Activated CD8-positive, alpha-beta T cell treated with anti-CD3 and anti-CD28 coated beads for 36 hours (primary cell): ENCODE measurements at regions not wholly inside any gene's neighbourhood (a gene's known extent, or its start where the extent isn't known, plus 50 kb on each side); places are given as distances from the start of the nearest gene placed in this dataset.
"Not testable (repeated sequence)": the region's sequence is repeated elsewhere in the genome, so short reads cannot be mapped to it uniquely, and the experiment has no call there.

Experiments used
- ATAC-seq: fragments of 200-7000 bp; cut with Tn5 transposase; one replicate; pipeline ENCODE4 v1.10.0; 2021; ENCODE audit warnings: mild to moderate bottlenecking, moderate library complexity
- CTCF ChIA-PET: fragments of 350-600 bp; sonication (Branson Sonifier 250); formaldehyde crosslinking; loops from one replicate; lab custom pipeline; 2021; ENCODE audit warnings: antibody characterized with exemption; lab: Charles Lee
- POLR2A ChIA-PET: fragments of 350-600 bp; sonication (Branson Sonifier 250); formaldehyde crosslinking; loops from one replicate; lab custom pipeline; 2021; ENCODE audit warnings: antibody characterized with exemption; lab: Charles Lee
- DNase-seq: peaks from one replicate; pipeline ENCODE4 v3.0.0-alpha.2; 2020
- H3K27ac Mint-ChIP-seq: one replicate; pipeline ENCODE4 v1.8.0; 2021; ENCODE audit warnings: mild to moderate bottlenecking, mixed read lengths
- H3K27me3 Mint-ChIP-seq: one replicate; pipeline ENCODE4 v1.8.0; 2021; ENCODE audit warnings: mixed read lengths
- H3K36me3 Mint-ChIP-seq: one replicate; pipeline ENCODE4 v1.8.0; 2021; ENCODE audit warnings: low read depth, mixed read lengths
- H3K4me1 Mint-ChIP-seq: one replicate; pipeline ENCODE4 v1.8.0; 2021; ENCODE audit warnings: low read depth, mixed read lengths
- H3K4me3 Mint-ChIP-seq: one replicate; pipeline ENCODE4 v1.8.0; 2021; ENCODE audit warnings: mild to moderate bottlenecking, moderate library complexity, mixed read lengths
- H3K9me3 Mint-ChIP-seq: one replicate; pipeline ENCODE4 v1.8.0; 2021; ENCODE audit warnings: mixed read lengths
- CTCF ChIP-seq: fragments of 200-600 bp; IDR thresholded peaks from one replicate; pipeline ENCODE4 v1.8.0; 2022; ENCODE audit warnings: antibody characterized with exemption, mild to moderate bottlenecking
- intact Hi-C: fragments of 100-400 bp; cut with micrococcal nuclease; formaldehyde crosslinking; loops from one replicate; pipeline ENCODE4 v1.10.0; 2022

- no peaks in the 10 kb centered on the region for H3K36me3 Mint-ChIP-seq
- H3K4me3 Mint-ChIP-seq, result no peak overlapping the region
- ATAC-seq (no peak), DNase-seq (no peak)
- ChIA-PET POLR2A (no interaction called here), CTCF (no interaction called here)
- H3K9me3 Mint-ChIP-seq, result no peaks in the 10 kb centered on the region
- no peak overlapping the region for H3K27ac Mint-ChIP-seq
- peaks cover 4% of the 10 kb centered on the region for H3K4me1 Mint-ChIP-seq
- TF ChIP-seq CTCF, result no peak
- intact Hi-C loops, result no loop called here
- H3K27me3 Mint-ChIP-seq, result peaks cover 14% of the 10 kb centered on the region
Observed at GRCh38 chr6:28008053-28008452, 51.0 kb downstream of the OR2B6 start.

GRCh38 chr6:28010526-28010925 lies 53.5 kb downstream of the OR2B6 start:
- ATAC-seq (no peak), DNase-seq (no peak)
- TF ChIP-seq CTCF, result no peak
- H3K4me3 Mint-ChIP-seq, result no peak overlapping the region
- H3K4me1 Mint-ChIP-seq, result peaks cover 4% of the 10 kb centered on the region
- ChIA-PET CTCF (no interaction called here), POLR2A (no interaction called here)
- H3K36me3 Mint-ChIP-seq, result no peaks in the 10 kb centered on the region
- H3K27me3 Mint-ChIP-seq, result peaks cover 14% of the 10 kb centered on the region
- H3K27ac Mint-ChIP-seq, result no peak overlapping the region
- no peaks in the 10 kb centered on the region for H3K9me3 Mint-ChIP-seq
- intact Hi-C loops, result no loop called here

GRCh38 chr6:28011722-28012121 lies 54.7 kb downstream of the OR2B6 start:
- ChIA-PET CTCF (no interaction called here), POLR2A (interaction anchor here (0.6 kb wide), 1 partner anchor 67 kb away, joined by 4 read pairs; no protein-coding TSS in a partner anchor)
- Mint-ChIP-seq H3K4me1 (peaks cover 4% of the 10 kb centered on the region), H3K27me3 (peaks cover 18% of the 10 kb centered on the region), H3K27ac (no peak overlapping the region), H3K36me3 (no peaks in the 10 kb centered on the region), H3K9me3 (no peaks in the 10 kb centered on the region), H3K4me3 (no peak overlapping the region)
- DNase-seq, result no peak
- intact Hi-C loops, result no loop called here
- TF ChIP-seq CTCF, result no peak
- ATAC-seq, result no peak

GRCh38 chr6:28021011-28021410 lies 59.4 kb upstream of the ZNF165 start:
- H3K27ac Mint-ChIP-seq, H3K4me3 Mint-ChIP-seq, H3K4me1 Mint-ChIP-seq, H3K36me3 Mint-ChIP-seq, ATAC-seq, intact Hi-C loops, DNase-seq, POLR2A ChIA-PET, CTCF ChIA-PET, H3K9me3 Mint-ChIP-seq: not testable (repeated sequence)
- H3K27me3 Mint-ChIP-seq, result peaks cover 20% of the 10 kb centered on the region

GRCh38 chr6:28022707-28023106 lies 57.7 kb upstream of the ZNF165 start:
- POLR2A ChIA-PET, H3K27ac Mint-ChIP-seq, H3K36me3 Mint-ChIP-seq, H3K9me3 Mint-ChIP-seq, ATAC-seq, CTCF ChIA-PET, intact Hi-C loops, DNase-seq, H3K4me1 Mint-ChIP-seq, H3K4me3 Mint-ChIP-seq: not testable (repeated sequence)
- H3K27me3 Mint-ChIP-seq, result peaks cover 13% of the 10 kb centered on the region
